Cardiac fibroblast (primary cell): ENCODE measurements at regions not wholly inside any gene's neighbourhood (a gene's known extent, or its start where the extent isn't known, plus 50 kb on each side); places are given as distances from the start of the nearest gene placed in this dataset.

Experiments
- DNase-seq, 2 donors: peaks; one replicate each; pipeline versions ENCODE4 v3.0.0 to v3.0.0-alpha.2; 2010; ENCODE audit warnings: low read depth in 2 of 2
- H3K4me3 ChIP-seq, 2 donors: replicated peaks in 1 of 2; 1 replicate in 1 of 2; 2 replicates in 1 of 2; pipeline ENCODE4 v1.5.1; 2011; ENCODE audit warnings: low read depth in 2 of 2, low read length in 2 of 2, mild to moderate bottlenecking in 2 of 2, moderate library complexity in 1 of 2
- TF ChIP-seq, protein P1 (sequence below): IDR thresholded peaks from one replicate; pipeline ENCODE4 v1.5.1; 2011; ENCODE audit warnings: low read depth, mild to moderate bottlenecking, low read length, inconsistent platforms

DNA sequence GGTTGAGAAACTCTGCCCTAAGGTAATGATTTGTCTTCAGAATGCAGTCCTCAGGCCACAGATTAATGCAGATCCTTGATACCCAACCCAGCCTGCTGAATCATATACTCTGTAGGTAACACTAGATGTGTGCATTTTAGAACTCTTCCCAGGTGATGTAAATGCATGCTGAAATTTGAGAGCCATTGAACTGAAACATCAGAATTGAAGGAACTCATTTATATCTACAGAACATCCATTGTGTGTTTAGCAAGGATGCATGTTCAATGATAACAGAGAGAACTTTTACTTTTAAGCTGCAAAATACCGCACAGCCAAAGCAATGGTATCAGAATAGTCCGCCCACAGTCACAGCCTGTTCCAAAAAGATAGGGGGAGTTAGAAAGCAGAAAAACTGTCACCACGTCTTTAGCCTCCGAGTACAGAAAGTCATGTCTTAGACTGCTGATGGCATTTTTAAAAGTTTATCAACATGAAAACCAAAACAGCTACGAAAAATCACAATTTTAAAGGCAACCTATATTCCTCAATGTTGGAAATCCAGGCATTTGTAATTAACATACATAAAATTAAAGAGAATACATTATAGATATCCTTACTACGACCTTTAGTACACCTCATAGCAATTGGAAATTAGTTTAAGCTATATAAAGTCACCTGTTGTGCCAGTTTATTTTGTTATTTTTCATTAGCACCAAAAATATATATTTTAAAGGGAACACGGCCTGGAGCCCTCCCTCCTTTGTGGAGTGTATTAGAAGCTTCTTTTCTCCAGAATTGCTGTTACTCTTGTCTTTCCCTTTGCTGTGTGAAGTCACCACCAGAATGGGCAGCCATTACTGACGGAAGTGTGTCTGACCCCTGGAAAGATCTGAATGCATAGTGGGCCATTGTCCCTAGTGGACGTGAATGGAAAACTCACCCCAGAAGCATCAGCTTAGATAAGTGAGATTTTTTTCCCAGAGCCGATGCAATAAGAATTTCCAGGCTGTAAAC, 65.8 kb upstream of the PRKAR2B start:
- H3K4me3 ChIP-seq, result no peak overlapping the region
- DNase-seq, result no peak
- TF ChIP-seq, protein P1, sequence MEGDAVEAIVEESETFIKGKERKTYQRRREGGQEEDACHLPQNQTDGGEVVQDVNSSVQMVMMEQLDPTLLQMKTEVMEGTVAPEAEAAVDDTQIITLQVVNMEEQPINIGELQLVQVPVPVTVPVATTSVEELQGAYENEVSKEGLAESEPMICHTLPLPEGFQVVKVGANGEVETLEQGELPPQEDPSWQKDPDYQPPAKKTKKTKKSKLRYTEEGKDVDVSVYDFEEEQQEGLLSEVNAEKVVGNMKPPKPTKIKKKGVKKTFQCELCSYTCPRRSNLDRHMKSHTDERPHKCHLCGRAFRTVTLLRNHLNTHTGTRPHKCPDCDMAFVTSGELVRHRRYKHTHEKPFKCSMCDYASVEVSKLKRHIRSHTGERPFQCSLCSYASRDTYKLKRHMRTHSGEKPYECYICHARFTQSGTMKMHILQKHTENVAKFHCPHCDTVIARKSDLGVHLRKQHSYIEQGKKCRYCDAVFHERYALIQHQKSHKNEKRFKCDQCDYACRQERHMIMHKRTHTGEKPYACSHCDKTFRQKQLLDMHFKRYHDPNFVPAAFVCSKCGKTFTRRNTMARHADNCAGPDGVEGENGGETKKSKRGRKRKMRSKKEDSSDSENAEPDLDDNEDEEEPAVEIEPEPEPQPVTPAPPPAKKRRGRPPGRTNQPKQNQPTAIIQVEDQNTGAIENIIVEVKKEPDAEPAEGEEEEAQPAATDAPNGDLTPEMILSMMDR, result no peak

DNA sequence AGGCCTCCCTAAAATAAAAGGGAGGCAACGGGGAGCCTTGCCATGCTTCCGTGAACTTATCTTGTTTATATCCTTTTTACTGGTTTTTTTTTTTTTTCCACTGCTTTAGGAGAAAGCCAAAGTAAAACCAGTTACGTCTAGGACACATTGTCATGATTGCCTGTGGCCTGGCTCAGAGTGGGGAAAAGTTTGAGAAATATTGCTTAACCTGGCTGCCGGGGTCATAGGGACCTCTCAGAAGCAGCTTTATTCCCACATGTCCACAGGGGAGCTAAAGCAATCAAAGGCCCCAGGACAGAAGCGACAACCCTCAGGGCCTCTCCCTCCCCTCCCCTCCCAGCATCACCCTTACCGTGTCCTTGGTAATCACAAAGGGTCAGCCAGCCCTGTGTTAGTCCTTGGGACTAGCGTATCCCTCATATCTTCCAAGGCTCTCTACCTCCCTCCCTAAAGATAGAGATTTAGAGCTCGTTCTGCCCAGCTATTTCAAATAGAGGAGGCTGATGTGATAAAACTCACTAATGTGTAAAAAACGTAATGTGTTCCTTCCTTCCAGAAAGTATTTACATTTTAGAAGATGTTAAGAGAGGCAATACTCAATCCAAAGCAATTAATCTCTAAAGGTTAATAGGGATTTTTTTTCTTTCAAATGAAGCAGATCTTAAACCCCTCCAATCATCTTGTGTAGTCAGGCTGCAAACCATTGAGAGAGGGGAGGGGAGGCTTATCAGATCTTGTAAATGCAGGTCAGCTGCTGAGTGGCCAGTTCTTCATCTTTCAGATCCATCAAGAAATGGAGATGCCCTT, 64.8 kb upstream of the PRKAR2B start:
- DNase-seq, result no peak
- TF ChIP-seq, protein P1, result no peak
- no peak overlapping the region for H3K4me3 ChIP-seq

DNA sequence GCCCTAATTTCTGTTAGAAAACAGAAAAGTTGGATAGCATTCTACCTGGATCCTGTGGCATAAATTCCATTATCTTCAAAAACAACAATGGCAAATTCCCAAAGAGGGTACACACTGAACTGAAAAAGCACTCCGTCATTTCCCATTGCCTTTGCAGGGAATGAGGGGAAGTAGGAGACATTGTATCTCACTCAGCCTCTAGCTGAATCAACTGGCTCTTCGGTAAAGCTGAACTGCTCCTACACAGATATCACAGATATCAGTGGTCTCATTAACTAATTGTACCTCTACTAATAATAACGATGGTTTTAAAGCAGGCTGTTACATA, 64.2 kb upstream of the PRKAR2B start:
- DNase-seq, result no peak
- TF ChIP-seq, protein P1, result no peak
- H3K4me3 ChIP-seq, result no peak overlapping the region

DNA sequence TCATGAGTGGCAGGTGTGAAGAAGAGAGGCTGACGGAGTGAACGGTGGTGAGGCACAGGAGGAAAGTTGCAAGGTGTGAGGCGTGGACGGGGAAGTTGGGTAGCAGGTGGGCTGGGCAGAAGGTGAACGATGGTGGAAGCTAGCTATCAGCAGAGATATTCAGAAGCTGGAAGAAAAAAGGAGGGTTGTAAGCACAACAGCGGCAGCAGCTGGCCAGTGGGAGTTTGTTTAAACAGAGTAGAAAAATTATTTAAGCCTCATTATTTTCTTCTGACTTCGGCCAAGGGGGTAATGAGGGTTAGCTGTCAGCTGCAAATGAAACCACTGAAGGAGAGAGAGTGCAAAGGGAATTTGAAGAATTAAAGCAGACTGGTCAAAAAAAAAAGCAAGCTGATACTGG, 62.1 kb upstream of the PRKAR2B start:
- DNase-seq, result no peak
- no peak overlapping the region for H3K4me3 ChIP-seq
- TF ChIP-seq, protein P1, result no peak

DNA sequence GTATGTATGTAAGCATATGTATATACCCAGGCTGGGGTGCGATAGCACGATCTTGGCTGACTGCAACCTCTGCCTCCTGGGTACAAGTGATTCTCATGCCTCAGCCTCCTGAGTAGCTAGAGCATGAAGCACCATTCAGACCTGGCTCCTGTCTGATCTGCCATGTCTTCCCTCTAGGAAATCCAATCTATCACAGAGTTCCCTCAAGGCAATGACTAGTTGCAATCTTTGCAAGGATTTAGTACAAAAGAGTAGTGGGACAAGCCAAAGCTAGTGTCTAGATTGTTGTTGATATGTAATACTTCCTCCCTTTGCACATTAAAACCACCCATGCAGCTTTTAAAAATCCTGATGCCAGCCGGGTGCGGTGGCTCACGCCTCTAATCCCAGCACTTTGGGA, 60.5 kb upstream of the PRKAR2B start:
- TF ChIP-seq, protein P1, result no peak
- no peak for DNase-seq
- no peak overlapping the region for H3K4me3 ChIP-seq

DNA sequence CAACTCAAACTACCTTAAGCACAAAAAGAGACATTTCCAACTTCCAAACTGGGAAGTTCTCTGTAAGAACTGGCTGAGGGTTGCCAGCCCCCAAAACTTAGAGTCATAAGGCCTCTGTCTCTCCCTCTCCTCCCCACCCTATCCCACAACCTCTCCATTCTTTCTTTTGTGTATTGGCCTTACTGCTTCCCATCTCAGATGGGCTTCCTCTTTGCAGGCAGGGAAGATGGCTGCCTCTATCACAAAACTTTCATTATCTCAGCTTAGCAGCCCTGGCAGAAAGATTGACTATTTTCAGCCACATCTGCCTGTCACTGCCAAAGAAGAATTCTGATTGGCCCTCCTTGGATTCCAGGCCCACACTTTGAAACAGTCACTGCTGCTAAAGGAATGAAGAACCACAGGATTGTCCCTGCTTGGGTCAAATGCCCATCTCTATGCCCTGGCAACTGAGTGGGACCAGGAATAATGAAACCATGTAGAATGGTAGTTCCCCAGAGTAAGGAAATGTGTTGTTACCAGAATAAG, 58.0 kb upstream of the PRKAR2B start:
- TF ChIP-seq, protein P1, result no peak
- H3K4me3 ChIP-seq, result no peak overlapping the region
- DNase-seq, result no peak
